ENCODE measurements at regions not wholly inside any gene's neighbourhood (a gene's known extent, or its start where the extent isn't known, plus 50 kb on each side); places are given as distances from the start of the nearest gene placed in this dataset.

DNA sequence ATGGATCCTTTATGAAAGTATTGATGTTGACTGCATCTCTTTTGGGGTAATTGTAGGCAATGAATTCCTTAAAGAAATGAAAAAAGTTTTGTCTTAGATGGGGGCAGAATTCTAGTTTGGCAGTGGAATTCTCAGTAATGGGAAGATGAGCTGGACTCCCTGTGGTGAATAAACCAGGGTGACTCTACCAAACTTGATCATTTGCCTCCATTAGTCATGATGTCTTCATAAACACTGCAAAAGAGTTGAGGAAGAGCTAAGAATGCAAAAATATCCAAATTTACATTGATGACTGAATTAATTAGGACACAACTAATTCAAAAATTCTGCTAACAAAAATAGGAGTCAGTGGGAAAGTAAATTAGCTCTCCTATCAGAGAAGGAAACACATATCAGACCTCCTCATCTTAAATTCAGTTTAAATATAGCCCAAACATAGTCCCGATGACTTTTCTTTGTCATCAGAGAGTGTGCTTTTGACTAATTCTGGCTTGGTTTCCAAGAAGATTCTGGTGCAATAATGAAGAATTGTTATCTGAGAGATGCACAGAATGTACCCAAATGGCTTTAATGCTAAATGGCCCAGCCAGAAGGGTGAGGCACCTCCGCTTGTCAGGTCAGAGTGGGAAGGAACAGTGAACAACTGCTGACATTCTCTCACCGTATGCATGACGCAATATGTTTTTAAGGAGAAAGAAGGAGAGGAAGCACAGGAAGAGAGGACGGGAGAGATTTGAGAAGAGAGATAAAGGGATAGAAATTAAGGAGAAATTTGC is 525.1 kb downstream of the LMO4 start:
- TF ChIP-seq, protein P1, sequence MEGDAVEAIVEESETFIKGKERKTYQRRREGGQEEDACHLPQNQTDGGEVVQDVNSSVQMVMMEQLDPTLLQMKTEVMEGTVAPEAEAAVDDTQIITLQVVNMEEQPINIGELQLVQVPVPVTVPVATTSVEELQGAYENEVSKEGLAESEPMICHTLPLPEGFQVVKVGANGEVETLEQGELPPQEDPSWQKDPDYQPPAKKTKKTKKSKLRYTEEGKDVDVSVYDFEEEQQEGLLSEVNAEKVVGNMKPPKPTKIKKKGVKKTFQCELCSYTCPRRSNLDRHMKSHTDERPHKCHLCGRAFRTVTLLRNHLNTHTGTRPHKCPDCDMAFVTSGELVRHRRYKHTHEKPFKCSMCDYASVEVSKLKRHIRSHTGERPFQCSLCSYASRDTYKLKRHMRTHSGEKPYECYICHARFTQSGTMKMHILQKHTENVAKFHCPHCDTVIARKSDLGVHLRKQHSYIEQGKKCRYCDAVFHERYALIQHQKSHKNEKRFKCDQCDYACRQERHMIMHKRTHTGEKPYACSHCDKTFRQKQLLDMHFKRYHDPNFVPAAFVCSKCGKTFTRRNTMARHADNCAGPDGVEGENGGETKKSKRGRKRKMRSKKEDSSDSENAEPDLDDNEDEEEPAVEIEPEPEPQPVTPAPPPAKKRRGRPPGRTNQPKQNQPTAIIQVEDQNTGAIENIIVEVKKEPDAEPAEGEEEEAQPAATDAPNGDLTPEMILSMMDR (IDR thresholded peaks at IDR 0.05; ENCODE audit: insufficient read depth, low read length), result no peak
- no peak for TF ChIP-seq GABPA (IDR thresholded peaks at IDR 0.05; ENCODE audit: low read depth)
- TF ChIP-seq POLR2AphosphoS5 (IDR thresholded peaks at IDR 0.05; ENCODE audit: low read depth), result no peak

Measured in HL-60 (cell line).